ENCODE measurements at regions not wholly inside any gene's neighbourhood (a gene's known extent, or its start where the extent isn't known, plus 50 kb on each side); places are given as distances from the start of the nearest gene placed in this dataset.
"Not testable (repeated sequence)": the region's sequence is repeated elsewhere in the genome, so short reads cannot be mapped to it uniquely, and the experiment has no call there.

GRCh38 chr15:26038693-26039092 is 175.6 kb upstream of the ATP10A start:
- H3K79me2 ChIP-seq (ENCODE audit: low read length) = no peaks in the 10 kb centered on the region
- H3K27me3 ChIP-seq (ENCODE audit: low read depth, low read length) = no peaks in the 10 kb centered on the region
- no peak overlapping the region for H2AFZ ChIP-seq (ENCODE audit: low read depth, low read length)
- no peaks in the 10 kb centered on the region for H3K4me1 ChIP-seq (ENCODE audit: low read length)
- no peak overlapping the region for H3K4me3 ChIP-seq (ENCODE audit: low read length)
- no peaks in the 10 kb centered on the region for H3K9me3 ChIP-seq (ENCODE audit: insufficient read depth, low read length)
- H4K20me1 ChIP-seq (ENCODE audit: insufficient read depth, low read length) = no peaks in the 10 kb centered on the region
- no peak overlapping the region for H3K4me2 ChIP-seq (ENCODE audit: low read length)
- H3K27ac ChIP-seq (ENCODE audit: low read length) = no peak overlapping the region
- H3K9ac ChIP-seq (ENCODE audit: low read length) = no peak overlapping the region
- no peaks in the 10 kb centered on the region for H3K36me3 ChIP-seq (replicated peaks; ENCODE audit: low read depth, low read length)
- TF ChIP-seq EZH2phosphoT487 (IDR thresholded peaks at IDR 0.05; ENCODE audit: low read depth) = no peak
- TF ChIP-seq, protein P1, sequence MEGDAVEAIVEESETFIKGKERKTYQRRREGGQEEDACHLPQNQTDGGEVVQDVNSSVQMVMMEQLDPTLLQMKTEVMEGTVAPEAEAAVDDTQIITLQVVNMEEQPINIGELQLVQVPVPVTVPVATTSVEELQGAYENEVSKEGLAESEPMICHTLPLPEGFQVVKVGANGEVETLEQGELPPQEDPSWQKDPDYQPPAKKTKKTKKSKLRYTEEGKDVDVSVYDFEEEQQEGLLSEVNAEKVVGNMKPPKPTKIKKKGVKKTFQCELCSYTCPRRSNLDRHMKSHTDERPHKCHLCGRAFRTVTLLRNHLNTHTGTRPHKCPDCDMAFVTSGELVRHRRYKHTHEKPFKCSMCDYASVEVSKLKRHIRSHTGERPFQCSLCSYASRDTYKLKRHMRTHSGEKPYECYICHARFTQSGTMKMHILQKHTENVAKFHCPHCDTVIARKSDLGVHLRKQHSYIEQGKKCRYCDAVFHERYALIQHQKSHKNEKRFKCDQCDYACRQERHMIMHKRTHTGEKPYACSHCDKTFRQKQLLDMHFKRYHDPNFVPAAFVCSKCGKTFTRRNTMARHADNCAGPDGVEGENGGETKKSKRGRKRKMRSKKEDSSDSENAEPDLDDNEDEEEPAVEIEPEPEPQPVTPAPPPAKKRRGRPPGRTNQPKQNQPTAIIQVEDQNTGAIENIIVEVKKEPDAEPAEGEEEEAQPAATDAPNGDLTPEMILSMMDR (IDR thresholded peaks at IDR 0.05; ENCODE audit: low read depth, low read length) = no peak

DNA sequence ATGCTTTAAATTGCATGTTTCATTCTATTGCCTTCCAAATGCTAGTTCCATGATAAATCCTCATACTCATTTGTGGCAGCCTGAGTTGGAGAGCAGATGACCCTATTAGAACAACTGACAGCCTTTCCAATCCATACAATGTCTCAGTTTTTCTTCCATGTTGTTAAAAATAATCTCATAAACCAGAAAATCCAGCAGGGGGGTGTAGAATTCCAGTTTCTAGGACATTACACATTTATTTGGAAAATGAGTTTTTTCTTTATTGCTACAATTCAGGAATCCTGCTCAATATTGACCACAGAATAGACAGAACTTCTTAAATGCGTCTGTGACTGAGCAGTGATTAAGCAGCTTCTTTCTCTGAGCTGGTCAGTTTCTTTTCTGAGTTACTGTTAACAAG is 174.2 kb upstream of the ATP10A start:
- Histone ChIP-seq H2AFZ (ENCODE audit: low read depth, low read length) (no peak overlapping the region), H3K9me3 (ENCODE audit: insufficient read depth, low read length) (no peaks in the 10 kb centered on the region), H3K27ac (ENCODE audit: low read length) (no peak overlapping the region), H3K4me2 (ENCODE audit: low read length) (no peak overlapping the region), H3K4me1 (ENCODE audit: low read length) (no peaks in the 10 kb centered on the region), H4K20me1 (ENCODE audit: insufficient read depth, low read length) (no peaks in the 10 kb centered on the region), H3K27me3 (ENCODE audit: low read depth, low read length) (no peaks in the 10 kb centered on the region), H3K79me2 (ENCODE audit: low read length) (no peaks in the 10 kb centered on the region), H3K4me3 (ENCODE audit: low read length) (no peak overlapping the region), H3K36me3 (replicated peaks; ENCODE audit: low read depth, low read length) (no peaks in the 10 kb centered on the region), H3K9ac (ENCODE audit: low read length) (no peak overlapping the region)
- TF ChIP-seq, protein P1 (IDR thresholded peaks at IDR 0.05; ENCODE audit: low read depth, low read length) = no peak
- no peak for TF ChIP-seq EZH2phosphoT487 (IDR thresholded peaks at IDR 0.05; ENCODE audit: low read depth)

- H3K36me3 ChIP-seq (replicated peaks; ENCODE audit: low read depth, low read length) = no peaks in the 10 kb centered on the region
- H3K27me3 ChIP-seq (ENCODE audit: low read depth, low read length) = no peaks in the 10 kb centered on the region
- H3K9ac ChIP-seq (ENCODE audit: low read length) = no peak overlapping the region
- TF ChIP-seq, protein P1 (IDR thresholded peaks at IDR 0.05; ENCODE audit: low read depth, low read length) = no peak
- no peak for TF ChIP-seq EZH2phosphoT487 (IDR thresholded peaks at IDR 0.05; ENCODE audit: low read depth)
- no peaks in the 10 kb centered on the region for H4K20me1 ChIP-seq (ENCODE audit: insufficient read depth, low read length)
- H3K9me3 ChIP-seq (ENCODE audit: insufficient read depth, low read length) = no peaks in the 10 kb centered on the region
- no peak overlapping the region for H3K4me2 ChIP-seq (ENCODE audit: low read length)
- no peak overlapping the region for H3K27ac ChIP-seq (ENCODE audit: low read length)
- no peaks in the 10 kb centered on the region for H3K79me2 ChIP-seq (ENCODE audit: low read length)
- H3K4me1 ChIP-seq (ENCODE audit: low read length) = no peaks in the 10 kb centered on the region
- no peak overlapping the region for H2AFZ ChIP-seq (ENCODE audit: low read depth, low read length)
- H3K4me3 ChIP-seq (ENCODE audit: low read length) = no peak overlapping the region
Observed at GRCh38 chr15:26033493-26033892, 170.4 kb upstream of the ATP10A start.

DNA sequence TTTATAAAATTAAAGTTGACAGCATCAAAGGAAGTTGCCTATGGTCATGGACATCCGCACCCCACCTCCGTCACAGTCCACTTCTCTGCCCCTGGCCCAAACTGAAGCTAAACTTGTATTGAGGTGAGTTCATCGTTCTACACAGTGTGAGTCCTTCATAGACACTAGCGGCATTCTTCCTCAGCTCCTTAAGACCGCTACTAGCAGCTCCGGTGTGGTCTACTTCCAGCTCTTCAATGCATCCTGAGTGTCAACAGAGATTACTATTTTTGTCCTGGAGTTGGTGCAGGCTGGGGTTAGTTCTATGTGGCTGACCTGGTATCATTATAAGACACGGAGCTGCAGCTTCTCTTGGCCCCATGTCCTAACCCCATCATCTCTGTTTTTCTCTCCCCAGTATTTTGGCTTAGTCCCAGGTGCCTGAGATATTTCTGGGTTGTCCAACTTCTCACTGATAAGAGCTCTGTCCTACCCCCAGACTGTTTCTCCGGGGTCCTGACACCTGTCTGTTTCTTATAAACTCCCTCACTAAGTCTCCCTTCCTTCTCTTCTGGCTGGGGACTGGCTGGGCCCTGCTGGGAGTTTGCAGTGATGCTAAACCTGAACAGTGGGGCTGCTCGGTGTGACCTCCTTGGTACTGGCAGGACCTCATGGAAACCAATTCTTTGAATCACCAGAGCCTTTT is 169.2 kb upstream of the ATP10A start:
- Histone ChIP-seq H3K9me3 (ENCODE audit: insufficient read depth, low read length) (no peaks in the 10 kb centered on the region), H3K4me2 (ENCODE audit: low read length) (no peak overlapping the region), H4K20me1 (ENCODE audit: insufficient read depth, low read length) (no peaks in the 10 kb centered on the region), H3K9ac (ENCODE audit: low read length) (no peak overlapping the region), H3K27ac (ENCODE audit: low read length) (no peak overlapping the region), H3K4me3 (ENCODE audit: low read length) (no peak overlapping the region), H3K27me3 (ENCODE audit: low read depth, low read length) (no peaks in the 10 kb centered on the region), H3K4me1 (ENCODE audit: low read length) (no peaks in the 10 kb centered on the region), H2AFZ (ENCODE audit: low read depth, low read length) (no peak overlapping the region), H3K79me2 (ENCODE audit: low read length) (no peaks in the 10 kb centered on the region), H3K36me3 (replicated peaks; ENCODE audit: low read depth, low read length) (no peaks in the 10 kb centered on the region)
- TF ChIP-seq, protein P1 (IDR thresholded peaks at IDR 0.05; ENCODE audit: low read depth, low read length) = no peak
- TF ChIP-seq EZH2phosphoT487 (IDR thresholded peaks at IDR 0.05; ENCODE audit: low read depth) = no peak

DNA sequence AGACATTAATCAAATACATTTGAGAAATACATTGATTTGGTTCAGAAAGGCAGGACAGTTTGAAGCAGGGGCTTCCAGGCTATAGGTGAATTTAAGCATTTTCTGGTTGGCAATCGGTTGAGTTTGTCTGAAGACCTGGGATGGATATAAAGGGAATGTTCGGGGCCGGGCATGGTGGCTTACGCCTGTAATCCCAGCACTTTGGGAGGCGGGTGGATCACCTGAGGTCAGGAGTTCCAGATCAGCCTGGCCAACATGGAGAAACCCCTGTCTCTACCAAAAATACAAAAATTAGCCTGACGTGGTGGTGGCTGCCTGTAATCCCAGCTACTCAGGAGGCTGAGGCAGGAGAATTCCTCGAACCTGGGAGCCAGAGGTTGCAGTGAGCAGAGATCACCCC is 166.5 kb upstream of the ATP10A start:
- H4K20me1 ChIP-seq (ENCODE audit: insufficient read depth, low read length); H3K9ac ChIP-seq (ENCODE audit: low read length); H3K4me3 ChIP-seq (ENCODE audit: low read length); H3K27ac ChIP-seq (ENCODE audit: low read length); H3K9me3 ChIP-seq (ENCODE audit: insufficient read depth, low read length); H3K79me2 ChIP-seq (ENCODE audit: low read length); H2AFZ ChIP-seq (ENCODE audit: low read depth, low read length); H3K36me3 ChIP-seq (replicated peaks; ENCODE audit: low read depth, low read length); H3K4me1 ChIP-seq (ENCODE audit: low read length); H3K27me3 ChIP-seq (ENCODE audit: low read depth, low read length); H3K4me2 ChIP-seq (ENCODE audit: low read length): not testable (repeated sequence)

Measured in OCI-LY3 (cell line).